A673 (cell line): ENCODE measurements at regions not wholly inside any gene's neighbourhood (a gene's known extent, or its start where the extent isn't known, plus 50 kb on each side); places are given as distances from the start of the nearest gene placed in this dataset.

Experiments
- BruUV-seq: library from RNA; stranded (reverse); fragments of 400-500 nt; replicated peaks from 2 replicates; lab custom pipeline; 2021; lab: Mats Ljungman, UMichigan
- CTCF ChIA-PET: fragments of 300-600 bp; sonication (Branson Sonifier 250); formaldehyde crosslinking; loops from one replicate; lab custom pipeline; 2022; ENCODE audit warnings: antibody characterized with exemption; lab: Charles Lee
- POLR2A ChIA-PET: fragments of 300-600 bp; sonication (Branson Sonifier 250); formaldehyde crosslinking; loops from one replicate; lab custom pipeline; 2022; ENCODE audit warnings: antibody characterized with exemption; ENCODE audit not compliant: low non-redundant PET; lab: Charles Lee
- DNase-seq: peaks from one replicate; pipeline ENCODE4 v3.0.0-alpha.2; 2015; ENCODE audit warnings: low spot score
- H3K27ac ChIP-seq: fragments of 200-600 bp; sonication (generic); 2 replicates; pipeline ENCODE4 v1.5.1; 2016; ENCODE audit warnings: mixed run types, low read depth, mild to moderate bottlenecking, mixed read lengths, antibody characterized with exemption, low read length; ENCODE audit not compliant: poor library complexity, severe bottlenecking
- H3K27me3 ChIP-seq: fragments of 200-600 bp; sonication (generic); replicated peaks from 2 replicates; pipeline ENCODE4 v1.6.1; 2017; ENCODE audit warnings: mixed run types, low read depth, mild to moderate bottlenecking, mixed read lengths, antibody characterized with exemption, low read length; ENCODE audit not compliant: insufficient read depth, poor library complexity
- H3K36me3 ChIP-seq: fragments of 200-600 bp; sonication (generic); 2 replicates; pipeline ENCODE4 v1.6.1; 2016; ENCODE audit warnings: mixed run types, mild to moderate bottlenecking, mixed read lengths, antibody characterized with exemption, low read length; ENCODE audit not compliant: insufficient read depth, poor library complexity, severe bottlenecking
- H3K4me1 ChIP-seq: fragments of 200-600 bp; sonication (generic); 2 replicates; pipeline ENCODE4 v1.6.1; 2017; ENCODE audit warnings: mixed run types, mild to moderate bottlenecking, mixed read lengths, antibody characterized with exemption, low read length; ENCODE audit not compliant: insufficient read depth, poor library complexity, severe bottlenecking
- H3K4me3 ChIP-seq: fragments of 200-600 bp; sonication (generic); 2 replicates; pipeline ENCODE4 v1.5.1; 2016; ENCODE audit warnings: low read depth, mixed run types, mild to moderate bottlenecking, mixed read lengths, low read length; ENCODE audit not compliant: poor library complexity, severe bottlenecking
- H3K9me3 ChIP-seq: fragments of 200-600 bp; sonication (generic); 2 replicates; pipeline ENCODE4 v1.6.1; 2016; ENCODE audit warnings: mixed run types, low read depth, mild to moderate bottlenecking, mixed read lengths, antibody characterized with exemption, low read length; ENCODE audit not compliant: poor library complexity, severe bottlenecking
- EZH2 ChIP-seq: fragments of 200-600 bp; sonication (generic); IDR thresholded peaks from 2 replicates; pipeline ENCODE4 v1.6.1; 2017; ENCODE audit warnings: borderline replicate concordance, low read depth, mild to moderate bottlenecking, mixed read lengths, antibody characterized with exemption, low read length; ENCODE audit not compliant: poor library complexity, severe bottlenecking
- intact Hi-C: fragments of 100-400 bp; cut with micrococcal nuclease; formaldehyde crosslinking; loops from one replicate; pipeline ENCODE4 v1.10.0; 2022; ENCODE audit not compliant: unreplicated experiment
- TF ChIP-seq, protein P1 (sequence below): fragments of 300-800, 200-600 bp; sonication (generic); conservative IDR thresholded peaks from 2 replicates; pipeline ENCODE4 v1.5.1; 2017; ENCODE audit warnings: low read depth, mild to moderate bottlenecking, antibody characterized with exemption, low read length, moderate library complexity, mixed read lengths

DNA sequence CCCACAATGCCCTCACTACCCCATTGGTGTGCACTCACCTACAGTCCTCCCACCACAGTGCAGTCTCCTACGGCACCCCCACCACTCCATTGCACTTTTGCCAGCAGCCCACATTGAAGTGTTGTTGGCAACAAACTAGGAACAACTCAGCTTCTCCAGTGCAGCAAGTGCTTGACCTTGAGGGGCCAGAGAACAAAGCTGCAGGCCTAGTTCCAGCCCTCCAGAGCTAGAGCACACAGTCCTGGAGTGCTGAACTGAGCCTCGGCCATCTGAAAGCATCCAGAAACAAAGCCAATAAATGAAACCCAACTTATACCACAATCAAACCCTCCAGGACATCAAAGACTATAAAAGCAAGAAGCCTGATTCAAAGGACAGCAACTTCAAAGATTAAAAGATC lies 129.9 kb downstream of the C1orf94 start:
- Histone ChIP-seq H3K27me3 (peaks cover 11% of the 10 kb centered on the region), H3K4me1 (no peaks in the 10 kb centered on the region), H3K27ac (no peak overlapping the region), H3K36me3 (no peaks in the 10 kb centered on the region), H3K9me3 (peaks cover 16% of the 10 kb centered on the region), H3K4me3 (no peak overlapping the region)
- no peak for DNase-seq
- POLR2A ChIA-PET, result no interaction called here
- BruUV-seq, result no TSS peak
- TF ChIP-seq, protein P1, sequence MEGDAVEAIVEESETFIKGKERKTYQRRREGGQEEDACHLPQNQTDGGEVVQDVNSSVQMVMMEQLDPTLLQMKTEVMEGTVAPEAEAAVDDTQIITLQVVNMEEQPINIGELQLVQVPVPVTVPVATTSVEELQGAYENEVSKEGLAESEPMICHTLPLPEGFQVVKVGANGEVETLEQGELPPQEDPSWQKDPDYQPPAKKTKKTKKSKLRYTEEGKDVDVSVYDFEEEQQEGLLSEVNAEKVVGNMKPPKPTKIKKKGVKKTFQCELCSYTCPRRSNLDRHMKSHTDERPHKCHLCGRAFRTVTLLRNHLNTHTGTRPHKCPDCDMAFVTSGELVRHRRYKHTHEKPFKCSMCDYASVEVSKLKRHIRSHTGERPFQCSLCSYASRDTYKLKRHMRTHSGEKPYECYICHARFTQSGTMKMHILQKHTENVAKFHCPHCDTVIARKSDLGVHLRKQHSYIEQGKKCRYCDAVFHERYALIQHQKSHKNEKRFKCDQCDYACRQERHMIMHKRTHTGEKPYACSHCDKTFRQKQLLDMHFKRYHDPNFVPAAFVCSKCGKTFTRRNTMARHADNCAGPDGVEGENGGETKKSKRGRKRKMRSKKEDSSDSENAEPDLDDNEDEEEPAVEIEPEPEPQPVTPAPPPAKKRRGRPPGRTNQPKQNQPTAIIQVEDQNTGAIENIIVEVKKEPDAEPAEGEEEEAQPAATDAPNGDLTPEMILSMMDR, result no peak
- no peak for TF ChIP-seq EZH2
- CTCF ChIA-PET, result no interaction called here
- intact Hi-C loops, result no loop called here

GRCh38 chr1:34312359-34312758 lies 135.7 kb downstream of the C1orf94 start:
- TF ChIP-seq, protein P1, result no peak
- TF ChIP-seq EZH2, result no peak
- no peak overlapping the region for H3K27ac ChIP-seq
- H3K9me3 ChIP-seq, result no peaks in the 10 kb centered on the region
- no peak for DNase-seq
- BruUV-seq, result no TSS peak
- H3K27me3 ChIP-seq, result peaks cover 11% of the 10 kb centered on the region
- H3K4me1 ChIP-seq, result no peaks in the 10 kb centered on the region
- ChIA-PET CTCF (no interaction called here), POLR2A (no interaction called here)
- intact Hi-C loops, result no loop called here
- H3K36me3 ChIP-seq, result no peaks in the 10 kb centered on the region
- H3K4me3 ChIP-seq, result no peak overlapping the region

DNA sequence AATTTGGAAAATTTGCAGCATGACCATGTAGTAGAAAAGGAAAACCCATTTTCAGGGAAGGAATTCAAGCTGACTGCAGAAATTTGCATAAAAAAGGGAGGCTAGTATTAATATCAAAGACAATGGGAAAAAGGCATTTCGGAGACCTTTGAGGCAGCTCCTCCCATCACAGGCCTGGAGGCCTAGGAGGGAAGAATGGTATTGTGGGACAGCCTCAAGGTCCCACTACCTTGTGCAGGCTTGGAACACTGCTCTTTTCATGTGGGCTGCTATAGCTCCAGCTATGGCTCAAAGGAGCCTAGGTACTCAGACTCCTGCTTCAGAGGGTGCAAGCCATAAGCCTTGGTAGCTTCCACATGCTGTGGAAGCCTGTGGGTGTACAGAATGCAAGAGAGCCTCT lies 139.3 kb downstream of the C1orf94 start:
- no peak overlapping the region for H3K4me3 ChIP-seq
- no peaks in the 10 kb centered on the region for H3K4me1 ChIP-seq
- no peaks in the 10 kb centered on the region for H3K27me3 ChIP-seq
- ChIA-PET CTCF (no interaction called here), POLR2A (no interaction called here)
- no TSS peak for BruUV-seq
- DNase-seq, result no peak
- intact Hi-C loops, result no loop called here
- H3K27ac ChIP-seq, result no peak overlapping the region
- H3K9me3 ChIP-seq, result no peaks in the 10 kb centered on the region
- TF ChIP-seq EZH2, result no peak
- no peaks in the 10 kb centered on the region for H3K36me3 ChIP-seq

DNA sequence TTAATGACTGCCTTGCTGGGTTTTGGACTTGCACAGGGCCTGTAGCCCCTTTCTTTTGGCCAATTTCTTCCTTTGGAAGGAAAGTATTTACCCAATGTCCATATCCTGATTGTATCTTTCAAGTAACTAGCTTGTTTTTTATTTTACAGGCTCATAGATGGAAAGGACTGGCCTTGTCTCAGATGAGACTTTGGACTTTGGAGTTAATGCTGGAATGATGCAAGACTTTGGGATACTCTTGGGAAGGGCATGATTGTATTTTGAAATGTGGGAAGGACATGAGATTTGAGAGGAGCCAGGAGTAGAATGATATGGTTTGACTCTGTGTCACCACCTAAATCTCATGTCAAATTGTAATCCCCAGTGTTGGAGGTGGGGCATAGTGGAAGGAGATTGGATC lies 140.1 kb downstream of the C1orf94 start:
- intact Hi-C loops, result no loop called here
- TF ChIP-seq EZH2, result no peak
- TF ChIP-seq, protein P1, result no peak
- Histone ChIP-seq H3K27ac (no peak overlapping the region), H3K27me3 (no peaks in the 10 kb centered on the region), H3K9me3 (no peaks in the 10 kb centered on the region), H3K4me3 (no peak overlapping the region), H3K4me1 (no peaks in the 10 kb centered on the region), H3K36me3 (no peaks in the 10 kb centered on the region)
- ChIA-PET CTCF (no interaction called here), POLR2A (no interaction called here)
- no TSS peak for BruUV-seq
- DNase-seq, result no peak
